CD1c-positive myeloid dendritic cell (primary cell): ENCODE measurements at regions not wholly inside any gene's neighbourhood (a gene's known extent, or its start where the extent isn't known, plus 50 kb on each side); places are given as distances from the start of the nearest gene placed in this dataset.
A peak's percentile ranks its signal among the peaks of the same experiment; 100 is the strongest.
"Not testable (repeated sequence)": the region's sequence is repeated elsewhere in the genome, so short reads cannot be mapped to it uniquely, and the experiment has no call there.

ENCODE experiments used
- DNase-seq: peaks from one replicate; pipeline ENCODE4 v3.0.0-alpha.2; 2016; ENCODE audit errors: extremely low spot score

DNA sequence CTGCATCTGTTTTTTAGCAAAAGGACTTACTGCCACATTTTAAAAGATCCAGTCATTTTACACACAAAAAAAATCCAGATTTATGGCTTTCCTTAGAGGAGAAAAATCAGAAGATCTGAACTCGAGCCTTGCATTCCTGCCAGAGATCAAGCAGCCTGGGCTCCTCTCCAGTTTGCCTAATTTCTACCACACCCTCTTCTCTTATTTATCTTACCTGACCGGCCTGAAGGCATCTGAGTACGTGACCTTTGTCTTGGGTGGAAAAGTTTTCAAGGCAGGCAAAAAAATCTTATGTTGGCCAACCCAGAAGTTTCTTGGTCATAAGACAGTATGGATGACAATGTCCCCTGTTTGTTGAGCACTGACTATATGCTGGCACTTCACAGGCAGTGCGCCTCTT is 60.3 kb downstream of the CHRD start:
- no peak for DNase-seq

DNA sequence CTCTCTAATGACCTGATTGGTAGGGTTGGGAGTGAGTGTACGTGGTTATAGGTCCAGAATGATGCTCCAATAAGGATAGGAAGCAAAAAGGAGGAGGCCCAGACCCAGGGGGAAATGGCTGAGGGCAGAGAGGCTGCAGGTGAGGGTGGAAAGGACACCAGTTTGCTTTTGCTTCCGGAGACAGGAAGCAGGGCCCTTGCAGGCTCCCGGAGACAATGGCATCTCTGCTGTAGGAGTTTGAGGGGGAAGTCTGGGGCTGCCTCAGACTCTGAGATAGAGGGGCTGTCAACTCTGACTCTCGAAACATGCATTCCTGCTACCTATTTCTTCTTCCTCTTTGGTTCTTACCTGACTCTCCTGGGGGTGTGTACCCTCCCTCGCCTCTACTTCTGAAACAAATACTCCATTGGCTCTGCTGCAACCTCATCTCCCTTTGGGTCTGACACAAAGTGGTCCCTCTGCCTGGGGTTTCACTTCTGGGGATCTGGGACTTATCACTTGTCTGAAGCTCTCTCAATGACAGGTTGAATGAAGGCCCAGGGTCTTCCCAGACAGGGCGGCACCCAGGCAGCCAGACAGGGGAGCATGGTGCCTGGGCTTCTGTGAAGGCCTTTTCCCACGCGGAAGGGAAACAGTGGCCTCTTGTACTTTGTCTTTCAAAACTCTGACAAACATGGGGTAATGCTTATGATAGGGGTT is 61.5 kb downstream of the CHRD start:
- no peak for DNase-seq

DNA sequence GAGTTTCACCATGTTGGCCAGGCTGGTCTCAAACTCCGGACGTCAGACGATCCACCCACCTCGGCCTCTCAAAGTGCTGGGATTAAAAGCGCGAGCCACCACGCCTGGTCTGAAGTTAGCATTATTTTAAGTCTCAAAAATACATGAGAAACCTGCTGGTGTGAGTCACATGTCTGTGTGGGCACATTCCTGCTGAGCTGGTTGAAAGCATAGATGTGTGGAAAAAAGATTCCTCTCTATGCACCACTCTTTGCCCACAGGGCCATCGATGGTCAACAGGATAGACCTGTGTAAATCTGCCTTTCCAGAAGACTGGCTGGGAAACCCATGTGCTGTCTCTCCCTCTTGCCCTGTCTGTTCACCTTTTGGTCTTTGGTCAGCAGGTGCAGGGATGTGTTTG is 63.5 kb downstream of the CHRD start:
- no peak for DNase-seq

DNA sequence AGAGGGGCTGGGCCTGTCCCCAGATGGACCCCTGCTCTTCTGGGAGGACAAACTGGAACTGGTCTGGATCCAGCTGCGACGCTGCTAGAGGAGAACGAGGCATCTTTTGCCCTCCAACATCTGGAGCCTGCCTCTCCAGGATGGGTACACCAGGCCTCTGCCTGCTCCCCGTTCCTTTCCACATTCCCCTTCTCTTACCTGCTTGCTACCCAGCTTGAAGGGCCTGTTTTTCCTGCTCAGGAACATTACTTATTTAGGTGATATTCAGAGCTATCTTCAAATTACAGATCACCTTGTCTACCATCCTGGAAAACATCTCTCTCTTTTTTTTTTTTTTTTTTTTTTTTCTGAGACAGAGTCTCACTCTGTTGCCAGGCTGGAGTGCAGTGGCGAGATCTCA is 64.0 kb downstream of the CHRD start:
- no peak for DNase-seq

DNA sequence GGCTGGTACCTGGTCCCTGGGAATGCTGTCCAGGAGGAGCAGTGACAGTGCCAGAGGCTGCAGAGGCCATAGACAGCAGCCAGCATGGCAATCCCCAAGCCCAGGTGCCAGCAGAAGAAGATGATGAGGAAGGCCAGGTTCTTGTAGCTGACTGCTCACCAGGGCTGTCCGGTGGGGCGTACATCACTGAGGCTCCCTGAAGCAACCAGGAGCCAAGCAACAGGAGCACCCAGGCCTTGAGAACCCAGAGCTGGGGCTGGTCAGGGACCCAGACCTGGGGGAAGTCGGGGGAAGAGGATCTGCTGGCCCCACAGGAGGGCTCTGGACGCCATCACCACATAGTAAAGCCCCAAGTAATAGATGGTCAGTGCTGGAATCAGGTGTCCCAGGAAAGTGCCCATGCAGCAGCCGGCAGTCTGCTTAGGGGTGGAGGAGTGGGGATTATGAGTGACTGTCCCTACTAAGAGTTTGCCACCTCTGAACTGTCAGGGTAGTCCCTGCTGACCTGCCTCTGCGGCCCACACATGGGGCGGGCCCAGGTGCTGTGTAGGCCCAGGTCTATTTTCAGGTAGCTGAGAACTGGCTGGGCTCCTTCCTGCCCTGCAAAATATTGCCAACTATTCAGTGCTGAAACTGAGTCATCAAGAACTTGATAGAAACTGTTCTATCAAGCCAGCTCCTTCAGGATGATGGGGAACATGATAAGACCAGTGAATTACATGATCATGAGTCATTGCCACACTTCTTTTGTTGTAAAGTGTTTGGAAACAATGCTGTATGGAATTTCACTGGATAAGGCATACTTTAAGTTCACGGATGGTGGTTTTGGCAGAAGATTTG is 68.7 kb downstream of the CHRD start:
- no peak for DNase-seq

DNA sequence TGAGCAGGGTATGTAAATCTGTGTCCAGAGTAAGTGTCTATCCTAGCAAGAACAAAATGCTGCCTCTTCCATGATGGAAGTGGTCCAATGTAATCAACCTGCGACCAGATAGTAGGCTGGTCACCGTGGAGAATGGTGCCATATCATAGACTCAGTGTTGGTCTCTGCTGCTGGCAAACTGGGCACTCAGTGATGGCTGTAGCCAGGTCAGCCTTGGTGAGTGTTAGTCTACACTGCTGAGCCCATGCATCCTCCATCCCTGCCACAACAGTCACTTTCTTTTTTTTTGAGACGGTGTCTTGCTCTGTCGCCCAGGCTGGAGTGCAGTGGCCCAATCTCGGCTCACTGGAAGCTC is 69.3 kb downstream of the CHRD start:
- no peak for DNase-seq

DNA sequence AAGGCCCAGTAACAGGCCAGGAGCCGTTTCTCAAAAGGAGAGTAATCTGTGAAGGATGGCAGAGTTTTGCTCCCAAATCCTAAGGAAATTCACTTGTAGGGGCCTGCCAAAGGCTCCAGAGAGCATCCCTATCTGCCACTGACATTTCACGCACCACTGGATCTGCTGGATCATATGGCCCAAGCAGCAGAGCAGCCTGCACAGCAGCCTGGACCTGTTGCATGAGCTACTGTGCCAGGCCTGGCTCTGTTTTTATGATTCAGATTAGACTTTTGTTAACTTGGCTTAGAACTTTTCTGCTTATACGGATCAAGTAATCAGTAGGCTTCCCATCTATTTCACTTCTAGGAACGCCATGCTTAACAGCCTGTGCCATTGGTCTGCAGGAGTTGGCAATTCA is 70.7 kb downstream of the CHRD start:
- no peak for DNase-seq

DNA sequence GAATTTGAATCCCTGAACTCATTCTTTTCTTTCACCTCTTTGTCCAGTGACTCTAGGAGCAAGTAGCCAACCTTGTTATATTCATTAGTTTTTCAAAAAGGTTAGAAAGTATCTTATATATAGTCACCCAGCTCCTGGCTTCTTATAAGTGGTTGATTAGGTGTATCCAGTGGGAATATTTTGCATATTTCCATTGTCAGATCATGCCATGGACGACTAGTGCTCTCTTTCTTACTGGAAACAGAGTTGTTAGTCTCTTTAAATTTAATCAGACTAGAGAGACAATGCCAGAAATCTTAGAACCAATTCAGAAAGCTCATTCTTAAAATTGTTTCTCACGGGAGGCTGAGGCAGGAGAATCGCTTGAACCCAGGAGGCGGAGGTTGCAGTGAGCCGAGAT is 73.4 kb downstream of the CHRD start:
- DNase-seq, result no peak

DNA sequence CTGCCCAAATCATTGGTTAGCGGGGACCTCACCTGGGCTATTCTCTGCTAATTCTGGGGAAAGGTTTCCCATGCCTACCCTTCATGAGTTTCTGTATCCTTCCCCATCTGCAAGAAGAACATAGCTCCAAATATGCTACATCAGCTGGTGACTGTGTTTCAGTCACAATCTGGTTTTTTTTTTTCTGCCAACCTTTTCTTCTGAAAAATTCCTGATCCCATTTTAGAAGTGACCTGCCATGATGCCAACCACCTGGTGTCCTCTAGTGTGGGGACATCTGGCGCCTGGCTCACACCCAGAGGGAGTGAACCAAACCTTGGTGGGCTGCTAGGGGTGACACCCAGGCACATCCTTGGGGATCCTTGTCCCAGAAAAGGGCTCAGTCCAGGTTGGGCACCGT is 76.1 kb downstream of the CHRD start:
- no peak for DNase-seq

DNA sequence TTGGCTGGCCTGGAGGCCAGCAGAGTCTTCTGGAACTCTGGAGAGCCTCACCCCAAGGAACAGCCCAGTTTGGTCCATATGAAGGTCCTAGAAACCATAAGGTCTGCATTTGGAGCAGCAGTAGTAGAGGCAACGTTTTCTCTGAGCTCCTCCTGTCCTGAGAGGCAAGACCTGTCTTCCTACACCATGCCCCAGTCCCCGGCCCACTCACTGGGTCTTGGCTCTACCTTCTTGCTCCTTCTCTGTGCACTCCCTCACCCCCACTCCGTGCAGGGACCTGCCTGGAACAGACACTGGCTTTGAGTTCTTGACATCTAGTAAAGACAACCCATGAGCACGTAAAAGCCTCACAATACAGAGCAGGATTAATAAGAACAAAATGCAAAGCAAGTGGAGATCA is 76.6 kb downstream of the CHRD start:
- no peak for DNase-seq

DNA sequence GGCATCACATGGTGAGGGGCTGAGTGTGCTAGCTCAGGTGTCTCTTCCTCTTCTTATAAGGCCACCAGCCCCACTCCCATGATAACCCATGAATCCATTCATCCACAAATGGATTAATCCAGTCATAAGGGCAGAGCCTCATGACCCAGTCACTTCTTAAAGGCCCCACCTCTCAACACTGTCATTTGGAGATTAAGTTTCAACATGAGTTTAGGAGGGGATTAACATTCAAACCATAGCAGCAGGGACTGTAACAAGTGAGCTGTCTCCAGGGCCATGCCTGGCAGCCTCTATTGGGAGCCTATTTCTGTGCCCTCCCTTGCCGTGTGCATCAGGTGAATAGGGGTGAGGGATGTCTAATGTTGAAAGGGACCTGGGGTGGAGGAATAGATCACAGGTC is 77.5 kb downstream of the CHRD start:
- no peak for DNase-seq

DNA sequence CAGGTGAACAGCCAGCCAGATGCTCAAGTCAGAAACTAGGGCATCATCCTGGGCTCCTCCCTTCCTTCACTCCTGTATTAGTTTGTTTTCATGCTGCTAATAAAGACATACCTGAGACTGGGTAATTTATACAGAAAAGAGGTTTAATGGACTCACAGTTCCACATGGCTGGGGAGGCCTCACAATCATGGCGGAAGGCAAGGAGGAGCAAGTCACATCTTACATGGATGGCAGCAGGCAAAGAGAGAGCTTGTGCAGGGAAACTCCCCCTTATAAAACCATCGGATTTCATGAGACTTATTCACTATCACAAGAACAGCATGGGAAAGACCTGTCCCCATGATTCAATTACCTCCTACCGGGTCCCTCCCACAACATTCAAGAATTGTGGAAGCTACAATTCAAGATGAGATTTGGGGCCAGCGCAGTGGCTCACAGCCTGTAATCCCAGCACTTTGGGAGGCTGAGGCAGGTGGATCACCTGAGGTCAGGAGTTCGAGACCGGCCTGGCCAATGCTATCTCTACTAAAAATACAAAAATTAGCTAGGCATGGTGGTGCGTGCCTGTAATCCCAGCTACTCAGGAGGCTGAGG is 78.0 kb downstream of the CHRD start:
- not testable (repeated sequence) for DNase-seq

DNA sequence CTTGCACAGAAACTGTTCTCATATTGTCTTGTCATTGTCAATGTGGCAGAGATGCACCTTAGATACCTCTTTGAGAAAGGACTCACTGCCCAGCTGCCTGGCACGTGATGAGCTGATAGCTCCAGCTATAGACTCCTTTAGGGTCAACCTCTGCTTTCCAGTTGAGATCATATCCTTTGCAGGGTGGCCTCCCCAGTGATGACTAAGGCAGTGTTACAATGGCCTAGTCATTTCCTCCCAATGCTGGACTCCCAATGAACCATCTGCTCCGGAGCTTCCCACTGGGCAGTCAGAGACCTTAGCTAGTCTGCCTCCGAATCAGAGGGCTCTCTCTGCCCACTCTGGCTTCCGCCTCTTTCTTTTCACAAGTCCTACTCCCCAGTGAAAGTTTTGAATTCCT is 79.5 kb downstream of the CHRD start:
- DNase-seq, result no peak

DNA sequence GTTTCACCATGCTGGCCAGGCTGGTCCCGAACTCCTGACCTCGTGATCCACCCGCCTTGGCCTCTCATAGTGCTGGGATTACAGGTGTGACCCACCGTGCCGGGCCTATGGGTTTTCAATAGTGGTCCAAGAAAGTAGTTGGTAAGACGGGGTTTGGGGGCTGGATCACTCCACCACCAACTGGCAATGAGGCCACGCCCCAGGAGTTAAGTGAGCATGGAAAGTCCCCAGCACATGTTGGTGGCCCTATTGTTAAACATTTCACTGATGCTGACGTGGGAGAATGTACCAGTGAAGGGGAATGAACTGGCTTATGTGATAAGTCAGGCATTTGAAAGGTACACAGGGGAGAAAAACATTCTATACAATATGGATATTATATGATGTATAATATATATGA is 80.4 kb downstream of the CHRD start:
- DNase-seq, result no peak

DNA sequence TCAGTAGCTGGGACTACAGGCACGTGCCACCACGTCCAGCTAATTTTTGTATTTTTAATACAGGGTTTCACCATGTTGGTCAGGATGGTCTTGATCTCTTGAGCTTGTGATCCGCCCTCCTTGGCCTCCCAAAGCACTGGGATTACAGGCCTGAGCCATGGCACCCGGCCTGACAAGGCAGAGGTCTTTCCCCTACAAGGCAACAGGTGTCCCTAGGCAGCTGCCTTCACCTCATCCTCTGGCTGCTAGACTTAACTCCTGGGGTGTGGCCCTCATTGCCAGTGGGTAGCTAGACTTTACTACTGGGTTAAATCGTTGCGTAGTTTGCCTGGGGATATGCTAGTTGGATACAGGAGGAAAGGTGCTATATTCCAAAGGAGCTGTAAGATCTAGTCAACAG is 81.4 kb downstream of the CHRD start:
- no peak for DNase-seq

DNA sequence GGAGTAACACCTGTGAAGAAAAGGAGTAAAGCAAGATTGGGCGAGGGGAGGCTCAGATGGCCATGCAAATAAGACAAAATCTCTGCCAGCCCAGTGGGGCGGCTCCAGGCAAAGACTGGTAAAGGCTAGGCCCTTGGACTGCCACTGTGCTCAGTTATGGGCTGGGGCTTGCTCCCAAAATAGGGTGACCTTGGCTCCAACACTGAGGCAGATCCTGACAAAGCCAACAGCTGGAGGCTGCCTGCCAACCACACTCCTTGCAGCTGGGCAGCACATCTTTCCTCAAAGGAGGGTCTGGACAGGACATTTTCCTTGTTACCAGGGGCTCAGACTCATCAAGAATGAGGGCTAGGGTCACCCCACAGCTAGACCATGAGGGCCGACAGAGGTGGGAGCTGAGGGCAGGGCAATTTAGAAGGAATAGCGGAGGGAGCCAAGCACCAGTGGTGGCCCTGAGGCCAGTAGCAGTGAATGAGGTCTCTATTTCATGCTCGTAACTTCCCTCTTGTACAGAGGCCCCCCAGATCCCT is 86.1 kb downstream of the CHRD start:
- no peak for DNase-seq

DNA sequence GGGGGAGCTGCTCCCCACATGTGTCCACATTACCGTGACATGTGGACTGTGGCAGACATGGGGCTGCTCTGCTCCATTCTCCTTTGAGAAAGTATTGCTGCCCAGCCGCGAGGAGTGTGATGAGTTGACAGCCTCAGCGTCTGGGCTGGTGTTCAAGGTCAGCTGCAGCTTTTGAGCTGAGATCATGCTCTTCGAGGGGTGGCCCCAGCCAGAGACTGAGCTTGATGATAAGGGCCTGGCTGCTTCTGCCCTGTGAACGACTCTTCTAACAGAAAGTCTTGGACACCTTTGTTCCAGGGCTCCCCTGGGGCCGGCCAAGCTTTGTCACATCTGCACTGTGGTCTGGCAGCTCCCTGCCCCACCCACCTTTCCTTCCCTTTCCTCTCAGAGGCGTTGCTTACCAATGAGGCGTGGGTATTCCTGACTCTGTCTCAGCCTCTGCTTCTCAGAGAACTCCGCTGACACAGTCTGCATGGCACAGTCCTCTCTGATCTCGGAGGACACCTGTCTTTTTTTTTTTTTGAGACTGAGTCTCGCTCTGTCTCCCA is 86.6 kb downstream of the CHRD start:
- DNase-seq, result peak; percentile 60

DNA sequence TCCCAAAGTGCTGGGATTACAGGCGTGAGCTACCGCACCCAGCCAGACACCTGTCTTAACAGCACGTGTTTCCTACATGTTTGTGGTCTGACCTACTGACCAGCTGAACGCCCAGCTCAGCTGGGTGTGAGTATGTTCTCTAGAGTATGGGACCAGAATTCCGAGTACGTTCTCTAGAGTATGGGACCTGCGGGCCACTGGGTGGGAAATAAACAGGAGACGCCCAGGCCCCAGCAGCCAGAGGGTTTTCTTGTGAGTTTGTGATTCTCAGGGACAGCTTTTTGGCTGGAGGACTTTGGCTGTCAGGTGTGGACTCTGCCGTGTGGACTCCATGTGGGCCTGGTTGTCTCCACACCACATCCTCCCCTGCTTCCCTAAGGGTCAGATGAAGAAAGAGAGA is 87.3 kb downstream of the CHRD start:
- no peak for DNase-seq

DNA sequence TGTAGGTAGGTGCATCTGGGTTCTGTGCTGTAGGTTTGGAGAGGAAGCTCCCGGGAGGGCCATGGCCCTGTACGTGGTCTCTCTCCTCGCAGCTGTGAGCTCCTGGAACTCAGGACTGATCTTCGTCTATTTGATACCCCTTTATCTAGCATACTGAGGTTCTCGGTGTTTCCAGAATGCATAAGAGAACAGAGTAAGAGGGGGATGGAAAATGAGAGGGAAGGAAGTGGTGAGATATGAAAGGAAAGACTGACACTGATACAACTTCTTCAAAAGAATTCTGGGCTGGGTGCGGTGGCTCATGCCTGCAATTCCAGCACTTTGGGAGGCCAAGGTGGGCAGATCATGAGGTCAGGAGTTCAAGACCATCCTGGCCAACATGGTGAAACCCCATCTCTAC is 90.7 kb downstream of the CHRD start:
- DNase-seq, result no peak

DNA sequence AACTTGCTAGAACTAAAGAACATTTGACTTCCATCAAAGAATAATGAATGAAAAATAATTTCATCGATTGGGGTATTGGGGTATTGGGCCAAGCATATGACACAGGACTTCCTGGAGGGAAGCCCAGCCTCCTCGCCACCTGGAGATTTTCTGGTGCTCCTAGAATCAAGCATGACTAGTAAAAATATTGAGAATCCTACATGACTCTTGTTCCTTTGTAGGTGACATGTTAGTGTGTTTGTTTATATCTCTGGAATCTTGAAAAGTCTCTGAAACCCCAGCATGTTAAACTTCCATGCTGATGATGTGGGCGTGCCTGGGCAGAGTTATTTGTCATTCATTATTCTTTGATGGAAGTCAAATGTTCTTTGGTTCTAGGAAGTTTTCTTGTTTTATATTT is 90.1 kb upstream of the EPHB3 start:
- DNase-seq, result peak; percentile 18

DNA sequence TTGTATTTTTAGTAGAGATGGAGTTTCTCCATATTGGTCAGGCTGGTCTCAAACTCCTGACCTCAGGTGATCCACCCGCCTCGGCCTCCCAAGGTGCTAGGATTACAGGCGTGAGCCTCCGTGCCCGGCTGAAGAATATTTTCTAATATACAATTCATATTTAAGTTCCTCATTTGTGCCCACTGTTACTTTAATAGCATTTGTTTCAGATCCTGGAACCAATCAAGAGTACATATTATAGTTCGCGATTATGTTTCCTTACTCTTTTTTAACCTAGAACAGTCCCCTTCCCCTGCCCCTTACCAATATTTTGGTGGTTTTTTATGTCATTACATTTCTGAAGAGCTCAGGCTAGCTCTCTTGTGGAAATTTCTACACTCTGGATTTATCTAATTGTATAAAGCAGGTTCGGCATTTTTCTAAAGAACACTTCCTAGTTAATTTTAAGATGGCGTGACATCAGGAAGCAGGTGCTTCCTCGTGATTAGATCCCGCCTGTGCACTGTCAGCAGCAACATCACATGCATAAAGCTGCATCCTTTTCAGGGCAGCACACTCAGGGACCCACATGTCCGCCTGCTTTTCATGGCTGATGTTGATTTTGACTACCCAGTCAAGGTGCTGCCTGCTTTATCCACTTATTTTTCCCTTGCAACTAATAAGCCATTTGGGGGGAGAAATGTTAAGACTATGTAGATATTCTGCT is 88.7 kb upstream of the EPHB3 start:
- peak; percentile 61 for DNase-seq

DNA sequence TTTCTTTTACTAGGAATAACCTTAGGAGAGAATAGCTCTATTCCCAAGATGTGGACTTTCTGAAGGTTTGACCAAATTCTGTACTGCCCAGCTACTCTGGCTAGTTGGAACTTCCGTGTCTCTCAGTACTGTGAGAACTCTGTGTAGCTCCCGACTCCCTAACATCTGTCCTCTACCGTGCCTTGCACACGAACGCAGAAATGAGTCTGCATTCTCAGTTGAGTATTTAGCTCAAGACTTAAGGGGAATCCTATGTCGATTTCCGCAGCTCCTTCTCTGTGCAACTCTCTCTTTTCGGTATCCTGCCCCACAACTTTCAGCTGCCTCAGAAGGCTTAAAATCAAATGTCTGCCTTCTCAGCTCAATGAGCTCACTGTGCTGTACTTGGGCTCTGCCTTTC is 86.7 kb upstream of the EPHB3 start:
- no peak for DNase-seq
